ENCODE measurements at regions not wholly inside any gene's neighbourhood (a gene's known extent, or its start where the extent isn't known, plus 50 kb on each side); places are given as distances from the start of the nearest gene placed in this dataset.

DNA sequence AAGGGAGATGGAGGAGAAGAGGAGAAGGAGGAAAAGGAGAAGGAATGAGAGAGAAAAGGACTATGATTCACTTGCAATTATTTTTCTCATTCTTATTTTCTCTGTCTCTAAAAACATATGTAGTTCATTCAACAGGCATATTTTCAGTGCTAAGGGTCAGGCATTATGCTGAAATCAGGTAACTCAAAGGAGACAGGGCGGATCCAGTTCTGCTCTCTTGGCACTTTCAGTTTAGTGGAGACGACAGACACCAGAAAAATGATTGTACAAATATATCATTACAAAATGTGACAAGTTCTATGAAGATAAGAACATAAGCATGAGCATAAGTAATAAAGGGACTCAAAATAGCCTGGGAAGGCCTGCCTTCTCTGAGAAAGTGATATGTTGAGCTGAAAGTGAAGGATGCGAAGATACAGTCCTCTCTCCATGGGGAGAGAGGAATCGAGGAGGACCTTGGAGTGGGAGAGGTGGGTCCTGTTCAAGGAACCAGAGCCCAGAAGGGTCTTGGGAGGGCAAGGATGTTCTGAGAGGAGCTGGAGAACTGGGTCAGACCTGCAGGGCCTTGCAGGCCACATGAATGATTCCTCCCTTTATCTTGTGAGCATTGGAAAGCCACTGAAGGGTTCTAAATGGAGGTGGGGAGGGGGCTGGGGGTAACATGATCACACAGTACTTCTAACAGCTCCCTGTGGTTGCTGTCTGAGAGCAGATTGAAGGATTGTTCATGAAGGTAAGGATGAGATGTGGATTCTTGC is 58.6 kb upstream of the TMEM17 start:
- DNase-seq, result no peak

GRCh38 chr2:62561586-62561985 is 55.6 kb upstream of the TMEM17 start:
- no peak for DNase-seq

DNA sequence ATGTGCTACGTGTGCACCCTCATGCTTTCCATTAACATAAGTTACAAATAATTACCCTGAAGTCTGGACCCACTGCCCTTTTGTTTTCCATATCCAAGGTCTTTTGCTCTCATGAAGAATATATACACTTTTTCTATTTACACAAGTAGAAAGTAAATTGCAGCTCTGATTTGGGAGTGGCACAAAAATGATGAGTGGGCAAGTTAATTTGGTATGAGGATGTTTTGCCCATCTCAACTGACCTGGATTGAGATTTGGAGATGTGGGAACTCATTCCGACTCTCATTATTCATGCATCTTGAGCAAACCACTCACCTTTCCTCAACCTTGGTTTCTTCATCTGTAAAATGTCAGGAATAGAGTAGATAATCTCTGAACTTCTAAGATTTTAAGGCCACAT is 53.6 kb upstream of the TMEM17 start:
- DNase-seq, result no peak

DNA sequence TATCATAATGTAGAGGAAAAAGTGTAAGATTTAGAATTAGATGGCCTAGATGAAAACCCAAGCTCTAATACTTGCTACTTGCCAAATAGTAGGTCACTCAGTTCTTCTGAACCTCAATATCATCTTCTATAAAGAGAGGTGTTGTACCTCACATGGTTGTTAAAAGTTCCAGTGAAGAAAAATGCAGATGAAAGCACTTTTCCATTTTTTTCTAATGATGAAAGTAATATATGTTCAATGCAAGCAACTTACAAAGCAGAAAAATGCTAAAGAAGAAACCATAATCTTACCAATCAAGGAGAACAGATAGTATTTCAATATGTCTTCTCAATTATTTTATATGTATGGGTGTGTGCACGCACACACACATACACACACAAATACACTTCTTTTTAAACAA is 52.7 kb upstream of the TMEM17 start:
- DNase-seq, result no peak

GRCh38 chr2:62556086-62556485 is 50.1 kb upstream of the TMEM17 start:
- DNase-seq, result no peak

All from suppressor macrophage treated with lipopolysaccharide for 1 hour (primary cell).